Endothelial cell (in vitro differentiated cells): ENCODE measurements at regions not wholly inside any gene's neighbourhood (a gene's known extent, or its start where the extent isn't known, plus 50 kb on each side); places are given as distances from the start of the nearest gene placed in this dataset.

Experiments used
- DNase-seq: peaks from one replicate; pipeline ENCODE4 v3.0.0; 2021; ENCODE audit warnings: low spot score
- H3K27ac Mint-ChIP-seq: one replicate; pipeline ENCODE4 v1.8.0; 2021; ENCODE audit warnings: mixed read lengths, inconsistent platforms; ENCODE audit not compliant: unreplicated experiment
- H3K27me3 Mint-ChIP-seq: one replicate; pipeline ENCODE4 v1.8.0; 2021; ENCODE audit warnings: mild to moderate bottlenecking, moderate library complexity, mixed read lengths, inconsistent platforms; ENCODE audit not compliant: unreplicated experiment
- H3K36me3 Mint-ChIP-seq: one replicate; pipeline ENCODE4 v1.8.0; 2021; ENCODE audit warnings: mild to moderate bottlenecking, low read depth, mixed read lengths, inconsistent platforms; ENCODE audit not compliant: unreplicated experiment
- H3K4me1 Mint-ChIP-seq: one replicate; pipeline ENCODE4 v1.8.0; 2021; ENCODE audit warnings: mild to moderate bottlenecking, mixed read lengths, inconsistent platforms; ENCODE audit not compliant: unreplicated experiment
- H3K4me3 Mint-ChIP-seq: one replicate; pipeline ENCODE4 v1.8.0; 2021; ENCODE audit warnings: mild to moderate bottlenecking, mixed read lengths, inconsistent platforms; ENCODE audit not compliant: unreplicated experiment
- H3K9me3 Mint-ChIP-seq: one replicate; pipeline ENCODE4 v1.8.0; 2021; ENCODE audit warnings: mixed read lengths, inconsistent platforms; ENCODE audit not compliant: unreplicated experiment
- TF ChIP-seq, protein P1 (sequence below): fragments of 200-600 bp; sonication (generic); IDR thresholded peaks from one replicate; pipeline ENCODE4 v1.5.0; 2021; ENCODE audit warnings: antibody characterized with exemption; ENCODE audit not compliant: unreplicated experiment

DNA sequence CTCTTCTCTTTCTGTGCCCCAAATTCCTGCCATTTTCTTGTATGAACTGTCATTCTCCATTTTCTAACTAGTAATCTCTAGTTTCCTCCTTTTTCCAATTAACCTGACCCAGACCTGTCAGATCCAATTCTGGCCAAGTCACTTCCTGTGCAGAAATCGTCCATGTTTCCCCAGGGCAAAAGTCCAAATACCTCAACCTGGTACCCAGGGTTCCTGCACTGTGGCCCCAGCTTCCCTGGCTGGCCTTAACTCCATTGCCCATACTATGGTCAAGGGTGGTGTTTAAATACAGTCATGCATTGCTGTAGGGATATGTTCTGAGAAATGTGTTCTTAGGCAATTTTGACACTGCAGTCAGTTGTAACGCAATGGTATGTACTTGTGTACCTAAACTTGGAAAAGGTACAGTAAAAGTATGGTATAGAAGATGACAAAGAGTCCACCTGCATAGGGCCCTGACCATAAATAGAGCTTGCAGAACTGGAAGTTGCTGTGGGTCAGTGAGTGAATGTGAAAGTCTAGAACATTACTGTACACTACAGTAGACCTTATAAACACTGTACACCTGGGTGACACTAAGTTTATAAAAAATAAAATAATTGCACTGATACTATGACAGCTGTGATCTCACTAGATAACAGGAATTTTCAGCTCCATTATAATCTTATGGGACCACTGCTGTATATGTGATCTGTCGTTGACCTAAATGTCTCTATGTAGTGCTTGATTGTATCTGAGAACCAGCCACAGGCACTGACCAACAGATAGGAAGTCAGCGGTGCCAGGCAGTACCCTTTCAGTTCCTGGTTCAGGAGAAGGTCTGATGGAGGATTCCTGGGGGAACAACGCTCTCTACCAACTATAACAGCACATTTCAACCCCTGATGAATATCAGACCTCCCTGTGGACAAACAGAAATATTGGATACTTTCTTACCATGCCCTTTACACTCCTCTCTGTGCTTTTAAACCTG lies 336.1 kb upstream of the PROK2 start:
- TF ChIP-seq, protein P1, sequence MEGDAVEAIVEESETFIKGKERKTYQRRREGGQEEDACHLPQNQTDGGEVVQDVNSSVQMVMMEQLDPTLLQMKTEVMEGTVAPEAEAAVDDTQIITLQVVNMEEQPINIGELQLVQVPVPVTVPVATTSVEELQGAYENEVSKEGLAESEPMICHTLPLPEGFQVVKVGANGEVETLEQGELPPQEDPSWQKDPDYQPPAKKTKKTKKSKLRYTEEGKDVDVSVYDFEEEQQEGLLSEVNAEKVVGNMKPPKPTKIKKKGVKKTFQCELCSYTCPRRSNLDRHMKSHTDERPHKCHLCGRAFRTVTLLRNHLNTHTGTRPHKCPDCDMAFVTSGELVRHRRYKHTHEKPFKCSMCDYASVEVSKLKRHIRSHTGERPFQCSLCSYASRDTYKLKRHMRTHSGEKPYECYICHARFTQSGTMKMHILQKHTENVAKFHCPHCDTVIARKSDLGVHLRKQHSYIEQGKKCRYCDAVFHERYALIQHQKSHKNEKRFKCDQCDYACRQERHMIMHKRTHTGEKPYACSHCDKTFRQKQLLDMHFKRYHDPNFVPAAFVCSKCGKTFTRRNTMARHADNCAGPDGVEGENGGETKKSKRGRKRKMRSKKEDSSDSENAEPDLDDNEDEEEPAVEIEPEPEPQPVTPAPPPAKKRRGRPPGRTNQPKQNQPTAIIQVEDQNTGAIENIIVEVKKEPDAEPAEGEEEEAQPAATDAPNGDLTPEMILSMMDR = no peak
- H3K4me3 Mint-ChIP-seq = no peak overlapping the region
- H3K4me1 Mint-ChIP-seq = peaks cover 12% of the 10 kb centered on the region
- no peaks in the 10 kb centered on the region for H3K36me3 Mint-ChIP-seq
- no peaks in the 10 kb centered on the region for H3K27me3 Mint-ChIP-seq
- no peak for DNase-seq
- H3K27ac Mint-ChIP-seq = no peak overlapping the region
- no peaks in the 10 kb centered on the region for H3K9me3 Mint-ChIP-seq

DNA sequence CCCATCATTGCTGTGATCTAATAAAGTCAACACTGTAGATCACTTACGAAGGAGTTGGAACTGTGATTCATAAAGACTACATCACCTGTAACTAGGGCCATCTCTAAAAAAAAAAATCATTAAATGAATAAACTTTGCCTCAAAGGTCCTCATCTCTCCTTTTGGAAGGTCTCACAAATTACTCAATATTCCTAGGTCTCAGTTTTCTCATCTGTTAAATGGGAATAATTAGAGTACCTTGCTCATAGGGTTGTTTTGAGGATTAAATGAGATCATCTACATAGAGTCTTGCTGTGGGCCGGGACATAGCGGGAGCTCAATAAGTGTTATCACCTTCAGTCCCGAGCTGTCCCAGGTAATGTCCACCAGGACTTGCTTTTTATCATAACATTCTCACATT lies 335.1 kb upstream of the PROK2 start:
- H3K4me1 Mint-ChIP-seq = peaks cover 12% of the 10 kb centered on the region
- DNase-seq = no peak
- no peak overlapping the region for H3K4me3 Mint-ChIP-seq
- H3K27me3 Mint-ChIP-seq = no peaks in the 10 kb centered on the region
- no peak overlapping the region for H3K27ac Mint-ChIP-seq
- no peaks in the 10 kb centered on the region for H3K36me3 Mint-ChIP-seq
- TF ChIP-seq, protein P1 = no peak
- no peaks in the 10 kb centered on the region for H3K9me3 Mint-ChIP-seq

DNA sequence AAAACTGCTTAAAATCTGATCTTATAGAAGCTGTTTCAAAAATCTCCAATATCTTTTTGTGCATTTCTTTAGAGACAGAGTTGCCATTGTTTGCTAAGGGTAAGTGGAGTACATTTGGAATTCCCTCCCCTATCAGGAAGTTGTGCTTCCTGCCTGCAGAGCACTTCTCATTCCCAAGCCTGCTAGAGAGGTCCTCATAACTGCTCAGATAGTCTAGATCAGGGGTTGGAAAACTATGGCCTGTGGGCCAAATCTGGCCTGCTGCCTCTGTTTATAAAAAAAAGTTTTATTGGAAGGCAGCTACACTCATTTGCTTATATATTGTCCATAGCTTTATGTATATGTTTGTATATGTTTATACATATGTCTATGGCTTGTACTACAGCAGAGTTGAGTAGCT lies 333.7 kb upstream of the PROK2 start:
- TF ChIP-seq, protein P1 = no peak
- Mint-ChIP-seq H3K4me3 (no peak overlapping the region), H3K27ac (peak overlapping the region; percentile 65), H3K36me3 (no peaks in the 10 kb centered on the region), H3K27me3 (peaks cover 3% of the 10 kb centered on the region), H3K4me1 (peaks cover 12% of the 10 kb centered on the region), H3K9me3 (no peaks in the 10 kb centered on the region)
- DNase-seq = no peak

DNA sequence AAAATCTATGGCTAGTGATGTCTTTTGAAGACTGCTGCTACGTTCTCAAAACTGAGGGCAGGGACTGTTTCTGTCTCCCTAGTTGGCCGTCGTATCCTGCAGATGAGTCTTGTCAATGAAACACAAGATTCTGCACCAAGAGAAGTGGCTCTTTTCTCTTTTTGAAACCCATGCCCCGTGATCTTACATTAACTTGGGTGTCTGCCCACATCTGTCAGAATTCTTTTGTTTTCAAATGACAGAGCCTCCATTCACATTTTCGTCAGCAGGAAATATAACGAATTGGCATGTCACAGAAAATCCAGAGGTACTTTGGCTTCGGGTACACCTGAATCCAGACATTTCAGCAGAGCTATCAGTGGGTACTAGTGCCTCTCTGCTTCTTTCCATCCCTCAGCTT lies 331.3 kb upstream of the PROK2 start:
- TF ChIP-seq, protein P1 = no peak
- Mint-ChIP-seq H3K27ac (no peak overlapping the region), H3K36me3 (no peaks in the 10 kb centered on the region), H3K4me3 (peak overlapping the region; percentile 18), H3K27me3 (peaks cover 3% of the 10 kb centered on the region), H3K9me3 (no peaks in the 10 kb centered on the region), H3K4me1 (peaks cover 12% of the 10 kb centered on the region)
- no peak for DNase-seq

DNA sequence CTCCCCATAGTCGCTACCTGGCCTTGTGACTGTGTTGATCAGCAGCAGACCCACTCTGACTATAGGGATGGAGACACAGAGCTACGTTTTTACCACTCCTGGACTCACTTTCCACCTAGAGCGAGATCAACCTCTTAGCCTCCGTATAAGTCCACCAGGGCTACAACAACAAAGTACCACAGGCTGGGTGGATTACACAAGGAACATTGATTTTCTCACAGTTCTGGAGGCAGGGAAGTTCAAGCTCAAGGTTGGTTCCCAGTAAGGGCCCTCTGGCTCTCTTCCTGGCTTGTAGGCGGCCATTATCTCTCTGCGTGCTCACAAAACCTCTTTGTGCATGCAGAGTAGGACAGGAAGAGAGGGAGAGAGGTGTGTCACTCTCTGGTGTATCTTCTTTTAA lies 330.4 kb upstream of the PROK2 start:
- Mint-ChIP-seq H3K9me3 (no peaks in the 10 kb centered on the region), H3K27me3 (peaks cover 4% of the 10 kb centered on the region), H3K27ac (no peak overlapping the region), H3K36me3 (no peaks in the 10 kb centered on the region), H3K4me3 (no peak overlapping the region), H3K4me1 (peaks cover 12% of the 10 kb centered on the region)
- TF ChIP-seq, protein P1 = no peak
- DNase-seq = no peak
